ENCODE measurements at regions not wholly inside any gene's neighbourhood (a gene's known extent, or its start where the extent isn't known, plus 50 kb on each side); places are given as distances from the start of the nearest gene placed in this dataset.

DNA sequence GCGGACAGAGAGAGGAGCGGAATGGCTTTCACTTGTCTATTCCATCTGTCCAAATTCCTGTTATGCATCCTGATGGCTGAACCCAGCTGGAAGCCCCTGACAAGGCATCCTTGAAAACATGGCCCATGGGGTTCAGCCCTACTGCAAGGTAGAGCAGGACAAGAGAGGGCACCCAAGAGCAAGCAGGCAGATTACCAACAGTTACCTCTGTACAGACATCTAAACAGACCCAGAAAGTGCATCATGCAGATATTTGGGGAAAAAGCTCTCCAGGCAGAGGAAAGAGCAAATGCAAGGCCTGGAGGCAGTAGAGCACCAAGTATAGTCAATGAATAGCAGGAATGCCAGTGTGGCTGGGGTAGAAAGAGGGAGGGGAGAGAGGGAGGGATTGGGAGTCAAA lies 407.5 kb downstream of the PCNX1 start:
- TF ChIP-seq, protein P1, sequence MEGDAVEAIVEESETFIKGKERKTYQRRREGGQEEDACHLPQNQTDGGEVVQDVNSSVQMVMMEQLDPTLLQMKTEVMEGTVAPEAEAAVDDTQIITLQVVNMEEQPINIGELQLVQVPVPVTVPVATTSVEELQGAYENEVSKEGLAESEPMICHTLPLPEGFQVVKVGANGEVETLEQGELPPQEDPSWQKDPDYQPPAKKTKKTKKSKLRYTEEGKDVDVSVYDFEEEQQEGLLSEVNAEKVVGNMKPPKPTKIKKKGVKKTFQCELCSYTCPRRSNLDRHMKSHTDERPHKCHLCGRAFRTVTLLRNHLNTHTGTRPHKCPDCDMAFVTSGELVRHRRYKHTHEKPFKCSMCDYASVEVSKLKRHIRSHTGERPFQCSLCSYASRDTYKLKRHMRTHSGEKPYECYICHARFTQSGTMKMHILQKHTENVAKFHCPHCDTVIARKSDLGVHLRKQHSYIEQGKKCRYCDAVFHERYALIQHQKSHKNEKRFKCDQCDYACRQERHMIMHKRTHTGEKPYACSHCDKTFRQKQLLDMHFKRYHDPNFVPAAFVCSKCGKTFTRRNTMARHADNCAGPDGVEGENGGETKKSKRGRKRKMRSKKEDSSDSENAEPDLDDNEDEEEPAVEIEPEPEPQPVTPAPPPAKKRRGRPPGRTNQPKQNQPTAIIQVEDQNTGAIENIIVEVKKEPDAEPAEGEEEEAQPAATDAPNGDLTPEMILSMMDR (conservative IDR thresholded peaks at IDR 0.05; ENCODE audit: low read depth, low read length), result no peak
- no peak for DNase-seq (ENCODE audit: low read depth)
- no peak overlapping the region for H3K4me3 ChIP-seq (ENCODE audit: low read length)

DNA sequence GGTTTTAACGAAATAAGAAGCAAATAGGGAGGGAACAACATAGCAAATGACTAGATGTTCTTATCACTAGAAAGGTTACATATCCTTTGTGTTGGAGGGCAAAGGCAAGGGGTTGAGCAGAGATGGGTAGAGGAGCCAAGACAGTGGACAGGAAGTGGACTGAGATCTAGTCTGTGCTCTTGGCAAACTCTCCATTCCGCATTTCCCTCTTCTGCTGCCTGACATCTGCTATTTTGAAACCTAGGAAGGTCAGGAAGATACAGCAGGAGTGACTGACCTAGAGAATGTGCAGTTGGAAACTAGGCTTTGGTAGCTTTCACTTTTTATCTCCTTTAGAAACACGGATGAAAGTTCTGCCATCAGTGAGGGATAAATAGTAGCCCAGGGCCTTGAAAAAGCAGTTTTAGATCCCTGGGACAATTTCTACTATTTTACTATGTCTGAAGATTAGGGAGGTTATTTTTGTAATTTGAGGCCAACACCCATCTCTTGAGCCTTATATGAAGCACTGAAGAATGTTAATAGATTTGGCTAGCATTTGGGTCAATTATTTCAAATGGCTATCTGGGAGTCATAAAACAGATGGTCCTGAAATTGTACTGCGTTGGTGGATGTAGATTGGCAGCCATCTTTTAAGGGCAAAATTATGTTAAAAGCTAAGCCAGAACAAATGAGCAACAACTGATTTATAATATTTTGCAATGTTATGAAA lies 410.3 kb downstream of the PCNX1 start:
- no peak overlapping the region for H3K4me3 ChIP-seq (ENCODE audit: low read length)
- TF ChIP-seq, protein P1 (conservative IDR thresholded peaks at IDR 0.05; ENCODE audit: low read depth, low read length), result no peak
- no peak for DNase-seq (ENCODE audit: low read depth)

DNA sequence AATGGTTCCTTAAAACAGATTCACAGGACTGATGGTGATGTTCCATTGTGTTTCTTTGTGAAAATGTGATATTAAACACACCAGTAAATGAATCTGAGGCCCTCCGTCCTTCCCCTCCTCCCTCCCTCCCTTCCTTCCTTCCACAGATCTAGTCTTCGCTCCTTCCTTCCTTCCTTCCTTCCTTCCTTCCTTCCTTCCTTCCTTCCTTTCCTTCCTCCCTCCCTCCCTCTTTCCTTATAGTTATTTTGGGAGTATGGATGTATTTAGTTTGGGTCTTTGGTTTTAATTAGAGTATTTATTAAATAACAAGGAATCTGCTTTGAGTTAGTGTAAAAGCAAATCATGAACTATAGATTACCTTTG lies 410.8 kb downstream of the PCNX1 start:
- TF ChIP-seq, protein P1 (conservative IDR thresholded peaks at IDR 0.05; ENCODE audit: low read depth, low read length), result no peak
- no peak overlapping the region for H3K4me3 ChIP-seq (ENCODE audit: low read length)
- no peak for DNase-seq (ENCODE audit: low read depth)

DNA sequence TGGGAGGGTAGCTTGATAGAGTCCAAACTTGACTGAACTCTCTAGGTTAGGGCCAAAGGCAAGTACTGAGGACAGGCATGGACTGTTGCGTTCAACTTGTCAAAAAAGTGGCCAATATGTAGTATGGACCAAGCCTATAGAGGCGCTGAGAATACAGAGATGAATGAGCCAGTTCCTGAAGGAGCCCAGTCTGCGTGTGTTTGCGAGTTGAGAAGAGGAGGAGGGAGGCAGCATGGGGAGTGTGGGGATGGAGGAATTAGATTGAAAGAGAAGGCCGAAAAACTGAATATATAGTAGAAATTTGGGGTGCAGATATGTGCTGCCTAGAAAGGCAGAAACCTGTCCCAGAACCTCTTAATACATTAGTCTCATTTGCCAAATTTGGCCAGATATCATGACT lies 412.4 kb downstream of the PCNX1 start:
- TF ChIP-seq, protein P1 (conservative IDR thresholded peaks at IDR 0.05; ENCODE audit: low read depth, low read length), result no peak
- DNase-seq (ENCODE audit: low read depth), result no peak
- peak overlapping the region; percentile 70 for H3K4me3 ChIP-seq (ENCODE audit: low read length)

DNA sequence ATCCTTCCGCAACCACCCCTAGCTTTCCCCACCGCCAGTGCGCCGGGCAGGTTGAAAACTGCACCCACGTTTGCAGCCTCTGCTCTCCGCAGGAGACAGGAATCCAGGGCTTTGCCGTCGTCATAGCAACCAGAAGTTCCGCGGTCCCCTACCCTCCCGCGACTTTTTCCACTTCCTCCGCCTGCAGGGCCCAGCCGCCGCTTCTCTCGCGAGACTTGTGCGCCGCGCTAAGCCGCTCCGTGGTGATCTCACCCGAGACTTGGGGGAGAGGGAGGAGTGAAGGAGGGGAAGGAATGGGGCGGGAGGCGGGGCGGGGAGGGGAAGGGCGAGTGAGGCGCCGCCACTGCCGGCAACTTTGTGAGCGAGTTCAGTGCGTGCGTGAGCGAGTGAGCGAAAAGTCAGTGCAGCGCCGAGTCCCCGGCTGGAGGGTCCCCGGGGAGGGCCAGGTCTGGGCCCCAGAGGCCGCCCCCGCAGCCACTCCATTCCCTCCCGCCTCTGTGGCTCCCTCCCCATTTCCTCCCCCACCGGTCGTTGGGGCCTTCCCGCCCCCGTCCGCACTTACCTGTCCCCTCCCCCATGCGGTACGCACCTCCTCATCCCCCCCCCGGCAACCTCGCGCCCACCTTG lies 413.0 kb downstream of the PCNX1 start, which contains the start of gene SIPA1L1:
Gene SIPA1L1, plus strand, starts transcription at position 370 of the 627 bp plus-strand sequence.
- peak within 1 kb of the TSS; percentile 85 for H3K4me3 ChIP-seq (ENCODE audit: low read length)
- DNase-seq (ENCODE audit: low read depth), result peak; percentile 94
- TF ChIP-seq, protein P1 (conservative IDR thresholded peaks at IDR 0.05; ENCODE audit: low read depth, low read length), result no peak

DNA sequence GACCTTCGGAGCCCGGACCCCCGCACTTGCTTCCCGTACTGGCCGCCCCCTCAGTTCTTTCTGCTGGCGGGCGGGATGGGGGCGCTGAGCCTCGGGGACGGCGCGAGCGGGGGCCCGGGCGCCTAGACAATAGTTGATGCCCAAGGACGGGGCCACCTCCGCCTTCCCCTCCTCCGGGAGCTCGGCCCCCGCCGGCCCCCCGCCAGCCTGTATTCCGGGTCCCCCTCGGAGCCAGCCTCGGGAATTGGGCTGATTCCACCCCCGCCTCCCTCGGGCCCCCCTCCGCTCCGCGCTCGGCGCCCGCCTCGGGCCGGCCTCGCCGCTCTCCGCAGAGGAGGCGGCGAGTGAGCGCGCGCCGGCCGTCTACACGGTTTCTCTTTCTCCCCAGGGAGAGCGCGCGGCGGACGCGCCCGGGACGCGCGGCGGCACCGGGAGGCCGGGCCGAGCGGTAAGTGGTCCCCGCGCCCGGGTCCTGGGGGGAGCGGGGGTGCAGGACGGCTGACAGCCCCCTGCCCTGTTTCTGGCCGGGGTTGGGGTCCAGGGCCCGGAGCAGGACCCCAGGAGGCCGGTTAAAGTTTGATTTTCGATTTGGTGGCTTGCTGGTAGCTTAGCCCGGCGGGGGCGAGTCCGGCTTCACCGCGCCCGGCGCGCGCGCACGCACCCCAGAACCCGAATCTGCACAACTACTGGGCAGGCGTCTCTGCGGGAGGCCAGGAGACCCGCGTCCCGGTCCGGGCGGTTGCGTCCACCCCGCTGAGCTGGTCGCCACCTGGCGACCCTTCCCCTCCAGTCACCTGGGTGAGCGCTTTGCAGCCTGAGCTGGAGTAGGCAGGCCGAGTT lies 413.7 kb downstream of the PCNX1 start:
- no peak for DNase-seq (ENCODE audit: low read depth)
- TF ChIP-seq, protein P1 (conservative IDR thresholded peaks at IDR 0.05; ENCODE audit: low read depth, low read length), result no peak
- H3K4me3 ChIP-seq (ENCODE audit: low read length), result peak overlapping the region; percentile 85
